ENCODE measurements at regions not wholly inside any gene's neighbourhood (a gene's known extent, or its start where the extent isn't known, plus 50 kb on each side); places are given as distances from the start of the nearest gene placed in this dataset.

GRCh38 chr7:4416396-4417056, 265.6 kb upstream of the FOXK1 start:
- Mint-ChIP-seq H3K27ac (no peak overlapping the region), H3K27me3 (ENCODE audit: insufficient read depth, low read depth) (peaks cover 6% of the 10 kb centered on the region), H3K36me3 (no peaks in the 10 kb centered on the region), H3K9me3 (peaks cover 20% of the 10 kb centered on the region), H3K4me1 (peaks cover 9% of the 10 kb centered on the region), H3K4me3 (no peak overlapping the region)
- Histone ChIP-seq H3F3A (ENCODE audit: low read depth) (no peaks in the 10 kb centered on the region), H3K27me3 (no peaks in the 10 kb centered on the region), H3K9ac (no peak overlapping the region), H3K4me1 (no peaks in the 10 kb centered on the region), H3K79me2 (ENCODE audit: low read depth) (no peaks in the 10 kb centered on the region), H2AFZ (replicated peaks) (no peak overlapping the region), H3K4me2 (no peak overlapping the region), H3K36me3 (no peaks in the 10 kb centered on the region), H3K4me3 (no peak overlapping the region), H3K27ac (no peak overlapping the region), H3K9me3 (ENCODE audit: low read depth) (no peaks in the 10 kb centered on the region), H4K20me1 (ENCODE audit: low read depth) (no peaks in the 10 kb centered on the region)
- TF ChIP-seq EZH2 (IDR thresholded peaks at IDR 0.05) (no peak), CTCF (IDR thresholded peaks at IDR 0.05) (no peak), EZH2phosphoT487 (IDR thresholded peaks at IDR 0.05) (no peak)
- DNase-seq (ENCODE audit: low spot score), result no peak

GRCh38 chr7:4428526-4428925, 253.6 kb upstream of the FOXK1 start:
- no peaks in the 10 kb centered on the region for H3K36me3 ChIP-seq
- H3K27me3 Mint-ChIP-seq (ENCODE audit: insufficient read depth, low read depth), result peaks cover 2% of the 10 kb centered on the region

GRCh38 chr7:4430227-4430626, 251.9 kb upstream of the FOXK1 start:
- Histone ChIP-seq H3K27me3 (no peaks in the 10 kb centered on the region), H3K4me1 (no peaks in the 10 kb centered on the region), H3K9me3 (ENCODE audit: low read depth) (peaks cover 14% of the 10 kb centered on the region), H3K9ac (no peak overlapping the region), H3K4me3 (no peak overlapping the region), H3F3A (ENCODE audit: low read depth) (no peaks in the 10 kb centered on the region), H2AFZ (replicated peaks) (no peak overlapping the region), H3K27ac (no peak overlapping the region), H3K79me2 (ENCODE audit: low read depth) (no peaks in the 10 kb centered on the region), H4K20me1 (ENCODE audit: low read depth) (no peaks in the 10 kb centered on the region), H3K4me2 (no peak overlapping the region), H3K36me3 (no peaks in the 10 kb centered on the region)
- no peak overlapping the region for H3K27ac Mint-ChIP-seq
- DNase-seq (ENCODE audit: low spot score), result no peak
- H3K27me3 Mint-ChIP-seq (ENCODE audit: insufficient read depth, low read depth), result peaks cover 2% of the 10 kb centered on the region
- peaks cover 2% of the 10 kb centered on the region for H3K4me1 Mint-ChIP-seq
- H3K9me3 Mint-ChIP-seq, result peaks cover 16% of the 10 kb centered on the region
- H3K36me3 Mint-ChIP-seq, result no peaks in the 10 kb centered on the region
- H3K4me3 Mint-ChIP-seq, result no peak overlapping the region
- TF ChIP-seq CTCF (IDR thresholded peaks at IDR 0.05), result no peak
- TF ChIP-seq EZH2 (IDR thresholded peaks at IDR 0.05), result no peak
- TF ChIP-seq EZH2phosphoT487 (IDR thresholded peaks at IDR 0.05), result no peak

More at GRCh38 chr7:4428526-4428925, 253.6 kb upstream of the FOXK1 start:
- H3K36me3 Mint-ChIP-seq, result no peaks in the 10 kb centered on the region
- TF ChIP-seq CTCF (IDR thresholded peaks at IDR 0.05) (no peak), EZH2phosphoT487 (IDR thresholded peaks at IDR 0.05) (no peak), EZH2 (IDR thresholded peaks at IDR 0.05) (no peak)
- H3K9ac ChIP-seq, result no peak overlapping the region
- H3K27ac ChIP-seq, result no peak overlapping the region
- no peak overlapping the region for H3K27ac Mint-ChIP-seq
- H2AFZ ChIP-seq (replicated peaks), result no peak overlapping the region
- no peaks in the 10 kb centered on the region for H3K4me1 Mint-ChIP-seq
- no peak overlapping the region for H3K4me2 ChIP-seq
- H3K9me3 ChIP-seq (ENCODE audit: low read depth), result peaks cover 14% of the 10 kb centered on the region
- peaks cover 19% of the 10 kb centered on the region for H3K9me3 Mint-ChIP-seq
- H3F3A ChIP-seq (ENCODE audit: low read depth), result no peaks in the 10 kb centered on the region
- no peak overlapping the region for H3K4me3 ChIP-seq
- H3K27me3 ChIP-seq, result no peaks in the 10 kb centered on the region
- H3K4me1 ChIP-seq, result no peaks in the 10 kb centered on the region
- H3K4me3 Mint-ChIP-seq, result no peak overlapping the region
- no peaks in the 10 kb centered on the region for H4K20me1 ChIP-seq (ENCODE audit: low read depth)
- no peak for DNase-seq (ENCODE audit: low spot score)
- no peaks in the 10 kb centered on the region for H3K79me2 ChIP-seq (ENCODE audit: low read depth)
